ENCODE measurements at regions not wholly inside any gene's neighbourhood (a gene's known extent, or its start where the extent isn't known, plus 50 kb on each side); places are given as distances from the start of the nearest gene placed in this dataset.

GRCh38 chr4:71095141-71095540 lies 101.7 kb downstream of the DCK start:
- Histone ChIP-seq H3K4me3 (ENCODE audit: low read depth, low read length) (no peak overlapping the region), H3K27me3 (replicated peaks; ENCODE audit: control insufficient read depth, insufficient read depth, low read length) (no peaks in the 10 kb centered on the region), H3K4me1 (no peaks in the 10 kb centered on the region), H3K36me3 (ENCODE audit: control insufficient read depth, insufficient read depth, low read length) (no peaks in the 10 kb centered on the region), H3K9me3 (no peaks in the 10 kb centered on the region)
- no peak overlapping the region for H3K27ac Mint-ChIP-seq (ENCODE audit: unreplicated experiment)
- no peak for TF ChIP-seq CTCF (IDR thresholded peaks at IDR 0.05; ENCODE audit: insufficient read depth in 1 of 2, low read depth in 1 of 2, low read length in 1 of 2, severe bottlenecking in 1 of 2, unreplicated experiment in 1 of 2)
- POLR2A ChIA-PET: no interaction called here
- H3K4me3 Mint-ChIP-seq (ENCODE audit: unreplicated experiment): no peak overlapping the region
- no peak for DNase-seq
- intact Hi-C loops (cut with micrococcal nuclease; ENCODE audit: unreplicated experiment): no loop called here
- CTCF ChIA-PET: interaction anchor here (1.0 kb wide), 1 partner anchor 85 kb away, joined by 5 read pairs; no protein-coding TSS in a partner anchor
- no peaks in the 10 kb centered on the region for H3K9me3 Mint-ChIP-seq (ENCODE audit: unreplicated experiment)
- no TSS peak for BruUV-seq (replicated peaks)
- no peaks in the 10 kb centered on the region for H3K4me1 Mint-ChIP-seq (ENCODE audit: low read depth, unreplicated experiment)
- no peaks in the 10 kb centered on the region for H3K36me3 Mint-ChIP-seq (ENCODE audit: insufficient read depth, unreplicated experiment)
- no peaks in the 10 kb centered on the region for H3K27me3 Mint-ChIP-seq (ENCODE audit: insufficient read depth, unreplicated experiment)

- ChIA-PET POLR2A (no interaction called here), CTCF (interaction anchor here (1.0 kb wide), 1 partner anchor 86 kb away, joined by 5 read pairs; no protein-coding TSS in a partner anchor)
- H3K36me3 ChIP-seq (ENCODE audit: control insufficient read depth, insufficient read depth, low read length): no peaks in the 10 kb centered on the region
- Mint-ChIP-seq H3K27ac (ENCODE audit: unreplicated experiment) (no peak overlapping the region), H3K27me3 (ENCODE audit: insufficient read depth, unreplicated experiment) (no peaks in the 10 kb centered on the region), H3K36me3 (ENCODE audit: insufficient read depth, unreplicated experiment) (no peaks in the 10 kb centered on the region), H3K9me3 (ENCODE audit: unreplicated experiment) (no peaks in the 10 kb centered on the region), H3K4me1 (ENCODE audit: low read depth, unreplicated experiment) (no peaks in the 10 kb centered on the region), H3K4me3 (ENCODE audit: unreplicated experiment) (no peak overlapping the region)
- intact Hi-C loops (cut with micrococcal nuclease; ENCODE audit: unreplicated experiment): no loop called here
- H3K4me1 ChIP-seq: no peaks in the 10 kb centered on the region
- H3K4me3 ChIP-seq (ENCODE audit: low read depth, low read length): no peak overlapping the region
- no TSS peak for BruUV-seq (replicated peaks)
- no peaks in the 10 kb centered on the region for H3K9me3 ChIP-seq
- DNase-seq: no peak
- TF ChIP-seq CTCF (IDR thresholded peaks at IDR 0.05; ENCODE audit: insufficient read depth in 1 of 2, low read depth in 1 of 2, low read length in 1 of 2, severe bottlenecking in 1 of 2, unreplicated experiment in 1 of 2): no peak
- no peaks in the 10 kb centered on the region for H3K27me3 ChIP-seq (replicated peaks; ENCODE audit: control insufficient read depth, insufficient read depth, low read length)
Measured at GRCh38 chr4:71095545-71095944, 102.1 kb downstream of the DCK start.

GRCh38 chr4:71107726-71108125 lies 114.3 kb downstream of the DCK start:
- CTCF ChIA-PET: no interaction called here
- Histone ChIP-seq H3K4me1 (no peaks in the 10 kb centered on the region), H3K4me3 (ENCODE audit: low read depth, low read length) (no peak overlapping the region), H3K36me3 (ENCODE audit: control insufficient read depth, insufficient read depth, low read length) (no peaks in the 10 kb centered on the region), H3K9me3 (no peaks in the 10 kb centered on the region), H3K27me3 (replicated peaks; ENCODE audit: control insufficient read depth, insufficient read depth, low read length) (no peaks in the 10 kb centered on the region)
- POLR2A ChIA-PET: no interaction called here
- Mint-ChIP-seq H3K4me3 (ENCODE audit: unreplicated experiment) (no peak overlapping the region), H3K36me3 (ENCODE audit: insufficient read depth, unreplicated experiment) (no peaks in the 10 kb centered on the region), H3K27me3 (ENCODE audit: insufficient read depth, unreplicated experiment) (no peaks in the 10 kb centered on the region), H3K9me3 (ENCODE audit: unreplicated experiment) (no peaks in the 10 kb centered on the region), H3K4me1 (ENCODE audit: low read depth, unreplicated experiment) (no peaks in the 10 kb centered on the region), H3K27ac (ENCODE audit: unreplicated experiment) (no peak overlapping the region)
- intact Hi-C loops (cut with micrococcal nuclease; ENCODE audit: unreplicated experiment): no loop called here
- DNase-seq: no peak
- TF ChIP-seq CTCF (IDR thresholded peaks at IDR 0.05; ENCODE audit: insufficient read depth in 1 of 2, low read depth in 1 of 2, low read length in 1 of 2, severe bottlenecking in 1 of 2, unreplicated experiment in 1 of 2): no peak
- BruUV-seq (replicated peaks): no TSS peak
